MM.1S (cell line): ENCODE measurements at regions not wholly inside any gene's neighbourhood (a gene's known extent, or its start where the extent isn't known, plus 50 kb on each side); places are given as distances from the start of the nearest gene placed in this dataset.

Experiments used
- DNase-seq: peaks from one replicate; pipeline ENCODE4 v3.0.0-alpha.2; 2015
- H2AFZ ChIP-seq: fragments of 300-600 bp; sonication (generic); 2 replicates; pipeline ENCODE4 v1.6.0; 2016; ENCODE audit warnings: antibody characterized with exemption, low read length
- H3F3A ChIP-seq: fragments of 300-600 bp; sonication (generic); 2 replicates; pipeline ENCODE4 v1.6.1; 2016; ENCODE audit warnings: mild to moderate bottlenecking, antibody characterized with exemption, low read length, moderate library complexity, mixed read lengths; ENCODE audit not compliant: insufficient read depth
- H3K27ac ChIP-seq: fragments of 300-600 bp; sonication (generic); 2 replicates; pipeline ENCODE4 v1.5.1; 2016; ENCODE audit warnings: mild to moderate bottlenecking, low read length
- H3K27me3 ChIP-seq: fragments of 300-600 bp; sonication (generic); replicated peaks from 2 replicates; pipeline ENCODE4 v1.6.0; 2016; ENCODE audit warnings: low read length; ENCODE audit not compliant: insufficient read depth
- H3K36me3 ChIP-seq: fragments of 300-600 bp; sonication (generic); replicated peaks from 2 replicates; pipeline ENCODE4 v1.6.1; 2016; ENCODE audit warnings: mild to moderate bottlenecking, low read length, mixed read lengths; ENCODE audit not compliant: insufficient read depth
- H3K4me1 ChIP-seq: fragments of 300-600 bp; sonication (generic); 2 replicates; pipeline ENCODE4 v1.6.1; 2016; ENCODE audit warnings: low read length, mixed read lengths
- H3K4me2 ChIP-seq: fragments of 300-600 bp; sonication (generic); 2 replicates; pipeline ENCODE4 v1.6.0; 2016; ENCODE audit warnings: low read depth, low read length
- H3K4me3 ChIP-seq: fragments of 300-600 bp; sonication (generic); 2 replicates; pipeline ENCODE4 v1.5.1; 2016; ENCODE audit warnings: low read length, mixed read lengths
- H3K79me2 ChIP-seq: fragments of 300-600 bp; sonication (generic); 2 replicates; pipeline ENCODE4 v1.6.1; 2016; ENCODE audit warnings: mixed run types, low read length, mixed read lengths
- H3K9ac ChIP-seq: fragments of 300-600 bp; sonication (generic); 2 replicates; pipeline ENCODE4 v1.6.1; 2016; ENCODE audit warnings: low read length, mixed read lengths
- H3K9me2 ChIP-seq: fragments of 300-600 bp; sonication (generic); replicated peaks from 2 replicates; pipeline ENCODE4 v1.6.1; 2016; ENCODE audit warnings: mild to moderate bottlenecking, low read length, mixed read lengths; ENCODE audit not compliant: insufficient read depth
- H3K9me3 ChIP-seq: fragments of 300-600 bp; sonication (generic); replicated peaks from 2 replicates; pipeline ENCODE4 v1.6.1; 2016; ENCODE audit warnings: mild to moderate bottlenecking, low read length, mixed read lengths; ENCODE audit not compliant: insufficient read depth
- H4K20me1 ChIP-seq: fragments of 300-600 bp; sonication (generic); 2 replicates; pipeline ENCODE4 v1.6.1; 2016; ENCODE audit warnings: mild to moderate bottlenecking, low read length, moderate library complexity, mixed read lengths; ENCODE audit not compliant: insufficient read depth
- CTCF ChIP-seq: fragments of 300-600 bp; sonication (generic); IDR thresholded peaks from 2 replicates; pipeline ENCODE4 v1.5.1; 2016; ENCODE audit warnings: antibody characterized with exemption, low read length, mixed read lengths
- EZH2 ChIP-seq: fragments of 300-600 bp; sonication (generic); optimal IDR thresholded peaks from 2 replicates; pipeline ENCODE3; 2017; ENCODE audit warnings: low read depth, mild to moderate bottlenecking, antibody characterized with exemption, low read length, mixed read lengths
- EZH2phosphoT487 ChIP-seq: fragments of 300-600 bp; sonication (generic); IDR thresholded peaks from 2 replicates; pipeline ENCODE4 v1.6.1; 2018; ENCODE audit warnings: antibody characterized with exemption, low read length

GRCh38 chr3:18223974-18224373 lies 201.2 kb downstream of the SATB1 start:
- Histone ChIP-seq H4K20me1 (no peaks in the 10 kb centered on the region), H2AFZ (peak overlapping the region; percentile 39), H3K4me1 (peaks cover 39% of the 10 kb centered on the region), H3K4me2 (peak overlapping the region; percentile 39), H3K79me2 (no peaks in the 10 kb centered on the region), H3K36me3 (no peaks in the 10 kb centered on the region), H3K9me3 (no peaks in the 10 kb centered on the region), H3K27me3 (no peaks in the 10 kb centered on the region), H3K9ac (no peak overlapping the region), H3K4me3 (peak overlapping the region; percentile 8; the same call in 1 of the 2 replicates), H3K27ac (peak overlapping the region; percentile 54; the same call in 1 of the 2 replicates), H3F3A (peaks cover 8% of the 10 kb centered on the region; the same call in 1 of the 2 replicates), H3K9me2 (no peaks in the 10 kb centered on the region)
- DNase-seq: peak; percentile 16
- TF ChIP-seq CTCF: no peak
- no peak for TF ChIP-seq EZH2
- no peak for TF ChIP-seq EZH2phosphoT487

- no peaks in the 10 kb centered on the region for H3K79me2 ChIP-seq
- H3K27me3 ChIP-seq: no peaks in the 10 kb centered on the region
- peaks cover 8% of the 10 kb centered on the region; the same call in 1 of the 2 replicates for H3F3A ChIP-seq
- H3K4me1 ChIP-seq: peaks cover 39% of the 10 kb centered on the region
- H3K9me3 ChIP-seq: no peaks in the 10 kb centered on the region
- no peaks in the 10 kb centered on the region for H3K36me3 ChIP-seq
- TF ChIP-seq EZH2phosphoT487 (no peak), CTCF (no peak), EZH2 (no peak)
- no peaks in the 10 kb centered on the region for H3K9me2 ChIP-seq
- peak overlapping the region; percentile 8; the same call in 1 of the 2 replicates for H3K4me3 ChIP-seq
- no peak overlapping the region for H3K9ac ChIP-seq
- H2AFZ ChIP-seq: peak overlapping the region; percentile 39
- H4K20me1 ChIP-seq: no peaks in the 10 kb centered on the region
- H3K4me2 ChIP-seq: peak overlapping the region; percentile 39; the same call in 1 of the 2 replicates
- peak overlapping the region; percentile 54; the same call in 1 of the 2 replicates for H3K27ac ChIP-seq
- peak; percentile 59 for DNase-seq
Observed at GRCh38 chr3:18223571-18223970, 201.6 kb downstream of the SATB1 start.

GRCh38 chr3:18222686-18223085 lies 202.5 kb downstream of the SATB1 start:
- no peak overlapping the region for H3K4me2 ChIP-seq
- H3K9me2 ChIP-seq: no peaks in the 10 kb centered on the region
- H3K27ac ChIP-seq: no peak overlapping the region
- H3K36me3 ChIP-seq: no peaks in the 10 kb centered on the region
- H3K9ac ChIP-seq: no peak overlapping the region
- no peak overlapping the region for H3K4me3 ChIP-seq
- no peak for DNase-seq
- H3K9me3 ChIP-seq: no peaks in the 10 kb centered on the region
- peaks cover 39% of the 10 kb centered on the region for H3K4me1 ChIP-seq
- peaks cover 8% of the 10 kb centered on the region; the same call in 1 of the 2 replicates for H3F3A ChIP-seq
- no peak for TF ChIP-seq CTCF
- TF ChIP-seq EZH2: no peak
- TF ChIP-seq EZH2phosphoT487: no peak
- H4K20me1 ChIP-seq: no peaks in the 10 kb centered on the region
- no peak overlapping the region for H2AFZ ChIP-seq
- no peaks in the 10 kb centered on the region for H3K27me3 ChIP-seq
- no peaks in the 10 kb centered on the region for H3K79me2 ChIP-seq
